ENCODE measurements at regions not wholly inside any gene's neighbourhood (a gene's known extent, or its start where the extent isn't known, plus 50 kb on each side); places are given as distances from the start of the nearest gene placed in this dataset.

- Mint-ChIP-seq H3K27me3 (ENCODE audit: low read depth) (no peaks in the 10 kb centered on the region), H3K4me1 (peaks cover 0 to 4% of the 10 kb centered on the region in 2 experiments; a peak in 1 of 4 replicates), H3K4me3 (no peak overlapping the region), H3K27ac (no peak overlapping the region), H3K9me3 (peaks cover 0 to 6% of the 10 kb centered on the region in 2 experiments; a peak in 2 of 5 replicates), H3K36me3 (ENCODE audit: insufficient read depth in 1 of 3, low read depth in 3 of 3) (no peaks in the 10 kb centered on the region; a peak in 1 of 7 replicates)
- Histone ChIP-seq H3K27me3 (ENCODE audit: insufficient read depth, low read length) (no peaks in the 10 kb centered on the region), H3K27ac (ENCODE audit: insufficient read length, low read depth, low read length) (no peak overlapping the region), H4K20me1 (ENCODE audit: control insufficient read depth, insufficient read depth, insufficient read length) (no peaks in the 10 kb centered on the region), H3K4ac (ENCODE audit: low read depth, low read length) (no peak overlapping the region), H3K9me3 (ENCODE audit: control insufficient read depth, low read depth, low read length) (no peaks in the 10 kb centered on the region), H2BK12ac (ENCODE audit: insufficient read length, low read depth, low read length) (no peak overlapping the region), H2AFZ (ENCODE audit: low read length) (no peak overlapping the region), H3K23ac (ENCODE audit: insufficient read length, low read depth, low read length) (no peak overlapping the region), H2BK15ac (ENCODE audit: low read depth, low read length) (no peak overlapping the region), H2BK5ac (ENCODE audit: insufficient read length, low read length) (no peak overlapping the region), H3K18ac (ENCODE audit: insufficient read length, low read depth, low read length) (no peak overlapping the region), H3K4me2 (ENCODE audit: insufficient read depth, insufficient read length, low read length) (no peak overlapping the region), H3K4me1 (ENCODE audit: insufficient read depth, low read length) (no peaks in the 10 kb centered on the region), H4K5ac (ENCODE audit: insufficient read length, low read depth, low read length) (no peak overlapping the region), H3K79me1 (ENCODE audit: insufficient read depth, low read depth, low read length, poor library complexity, severe bottlenecking) (no peaks in the 10 kb centered on the region), H2BK120ac (ENCODE audit: low read depth, low read length, poor library complexity, severe bottlenecking) (no peak overlapping the region), H4K8ac (replicated peaks; ENCODE audit: insufficient read length, low read depth, low read length) (no peak overlapping the region), H3K79me2 (ENCODE audit: insufficient read depth, low read length) (no peaks in the 10 kb centered on the region), H3K9ac (ENCODE audit: extremely low read depth, insufficient read length, low read length) (no peak overlapping the region), H2BK20ac (ENCODE audit: low read depth, low read length, poor library complexity, severe bottlenecking) (no peak overlapping the region), H4K91ac (ENCODE audit: insufficient read length, low read depth, low read length) (no peak overlapping the region), H3K56ac (ENCODE audit: insufficient read length, low read depth, low read length) (no peak overlapping the region), H3K23me2 (ENCODE audit: insufficient read length, low read depth, low read length, poor library complexity, severe bottlenecking) (no peaks in the 10 kb centered on the region), H3K14ac (ENCODE audit: insufficient read depth, low read length) (no peak overlapping the region), H2AK5ac (ENCODE audit: insufficient read length, low read length) (no peak overlapping the region), H3T11ph (ENCODE audit: low read length) (no peak overlapping the region)
- DNase-seq, result peak; percentile 45
- WGBS (ENCODE audit: extremely low coverage, insufficient read length, low lambda C conversion rate), result no CpG with 5 or more reads among the region's 2 CpGs
- TF ChIP-seq CTCF (conservative IDR thresholded peaks at IDR 0.05), result peak; percentile 47
Observed at GRCh38 chr9:16032799-16033198, 480.0 kb downstream of the CCDC171 start.
